HG03521 (cell line): ENCODE measurements at regions not wholly inside any gene's neighbourhood (a gene's known extent, or its start where the extent isn't known, plus 50 kb on each side); places are given as distances from the start of the nearest gene placed in this dataset.

Experiments used
- ATAC-seq: cut with Tn5 transposase; IDR thresholded peaks from one replicate; pipeline ENCODE4 v1.9.1; 2021; ENCODE audit warnings: mild to moderate bottlenecking, moderate library complexity; ENCODE audit not compliant: unreplicated experiment

GRCh38 chr2:40507432-40507831, 55.5 kb upstream of the SLC8A1 start:
- peak; percentile 87 for ATAC-seq

GRCh38 chr2:40510304-40510703, 58.4 kb upstream of the SLC8A1 start:
- ATAC-seq = no peak

GRCh38 chr2:40511661-40512213, 59.8 kb upstream of the SLC8A1 start:
- ATAC-seq = no peak

GRCh38 chr2:40512256-40512655, 60.4 kb upstream of the SLC8A1 start:
- ATAC-seq = no peak

DNA sequence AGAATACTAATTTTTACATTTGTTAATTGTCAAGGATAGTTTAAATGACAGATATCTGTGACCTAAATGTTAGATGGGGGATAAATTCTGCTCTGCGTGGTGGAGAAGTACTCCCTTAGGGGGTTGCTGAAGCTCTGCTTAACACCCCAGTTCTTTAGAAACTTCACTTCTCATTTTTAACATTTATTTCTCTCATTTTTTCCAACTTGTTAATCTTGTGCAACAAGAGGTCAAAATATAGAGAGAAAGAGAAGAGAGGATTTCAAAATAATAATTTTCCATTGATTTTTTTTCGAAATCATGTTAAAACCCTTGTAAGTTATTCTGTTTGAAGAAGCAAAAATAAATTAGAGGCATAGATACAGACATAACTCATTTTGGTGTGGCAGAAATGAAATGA, 61.3 kb upstream of the SLC8A1 start:
- ATAC-seq = no peak

DNA sequence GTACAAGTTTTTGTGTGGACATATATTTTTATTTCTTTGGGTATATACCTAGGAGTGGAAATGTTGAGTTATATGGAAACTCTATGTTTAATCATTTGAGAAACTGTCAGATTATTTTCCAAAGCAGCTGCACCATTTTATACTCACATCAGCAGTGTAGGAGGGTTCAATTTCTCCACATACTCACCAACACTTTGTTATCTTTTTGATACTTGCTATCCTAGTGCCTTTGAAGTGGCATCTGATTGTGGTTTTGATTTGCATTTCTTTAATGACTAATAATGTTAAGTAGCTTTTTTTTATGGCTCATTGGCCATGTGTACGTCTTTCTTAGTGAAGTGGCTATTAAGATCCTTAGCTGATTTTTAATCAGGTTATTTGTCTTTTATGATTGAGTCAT, 64.7 kb upstream of the SLC8A1 start:
- no peak for ATAC-seq

- no peak for ATAC-seq
Observed at GRCh38 chr2:40528564-40528963, 76.7 kb upstream of the SLC8A1 start.

GRCh38 chr2:40531359-40531758, 79.5 kb upstream of the SLC8A1 start:
- ATAC-seq = no peak

DNA sequence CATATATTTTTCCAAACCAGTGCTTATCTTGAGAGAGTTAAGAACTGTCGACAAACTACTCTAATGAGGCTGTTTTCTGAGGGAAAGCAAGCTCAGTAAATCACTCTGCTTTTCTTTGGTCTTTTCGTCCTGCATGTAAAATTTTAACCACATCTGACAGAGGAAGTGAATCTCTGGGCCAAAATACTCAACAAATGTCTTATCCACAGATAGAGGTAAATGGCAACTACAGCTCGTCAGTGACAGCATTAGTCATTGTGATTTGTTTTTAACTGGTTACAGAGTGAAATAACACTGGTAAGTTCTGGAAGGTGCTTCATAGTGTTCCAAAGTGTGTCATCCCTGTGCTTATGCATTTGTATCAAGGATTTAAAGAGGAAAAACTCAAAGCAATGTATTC, 82.6 kb upstream of the SLC8A1 start:
- no peak for ATAC-seq

DNA sequence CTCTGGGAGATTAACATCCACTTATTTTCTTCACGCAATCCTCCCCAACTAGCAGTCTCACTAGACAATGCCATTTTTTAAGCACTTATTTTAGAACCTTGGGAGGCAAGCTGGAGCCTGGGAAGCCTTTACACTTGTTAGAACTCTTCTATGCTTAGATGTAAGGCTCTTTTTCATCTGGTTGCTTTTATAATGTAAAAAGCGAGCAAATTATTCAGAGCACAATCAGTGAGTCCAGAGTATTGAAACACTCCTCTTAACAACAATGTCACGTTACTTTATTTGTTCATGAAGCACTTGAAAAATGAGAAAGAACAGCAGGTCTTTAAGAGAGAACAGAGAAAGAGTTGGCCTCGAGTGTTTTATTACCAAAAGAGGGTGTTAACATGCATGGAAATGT, 84.1 kb upstream of the SLC8A1 start:
- no peak for ATAC-seq

DNA sequence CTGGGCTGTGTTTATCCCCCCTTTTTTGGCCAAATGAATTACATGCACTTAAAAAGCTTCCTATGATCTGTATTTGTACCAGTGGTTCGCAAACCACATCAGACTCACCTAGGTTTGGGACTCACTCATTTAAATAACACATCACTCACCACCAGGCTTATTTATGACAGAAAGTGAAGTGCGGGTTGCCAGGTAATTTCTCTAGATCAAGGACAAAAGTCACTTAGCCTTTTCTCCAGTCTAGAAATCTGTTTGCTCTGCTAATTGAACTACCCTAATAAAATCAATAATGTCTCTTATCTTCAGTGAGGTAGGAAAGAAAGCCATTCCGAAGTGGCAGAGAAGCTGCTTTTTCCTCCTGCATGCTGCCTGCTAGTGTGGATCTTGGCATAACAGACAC, 88.1 kb upstream of the SLC8A1 start:
- ATAC-seq = no peak

- no peak for ATAC-seq
Observed at GRCh38 chr2:40543381-40543780, 91.5 kb upstream of the SLC8A1 start.

GRCh38 chr2:40544072-40544471, 92.2 kb upstream of the SLC8A1 start:
- no peak for ATAC-seq

- no peak for ATAC-seq
Observed at GRCh38 chr2:40545645-40546044, 93.8 kb upstream of the SLC8A1 start.

GRCh38 chr2:40546439-40547191, 94.7 kb upstream of the SLC8A1 start:
- no peak for ATAC-seq

DNA sequence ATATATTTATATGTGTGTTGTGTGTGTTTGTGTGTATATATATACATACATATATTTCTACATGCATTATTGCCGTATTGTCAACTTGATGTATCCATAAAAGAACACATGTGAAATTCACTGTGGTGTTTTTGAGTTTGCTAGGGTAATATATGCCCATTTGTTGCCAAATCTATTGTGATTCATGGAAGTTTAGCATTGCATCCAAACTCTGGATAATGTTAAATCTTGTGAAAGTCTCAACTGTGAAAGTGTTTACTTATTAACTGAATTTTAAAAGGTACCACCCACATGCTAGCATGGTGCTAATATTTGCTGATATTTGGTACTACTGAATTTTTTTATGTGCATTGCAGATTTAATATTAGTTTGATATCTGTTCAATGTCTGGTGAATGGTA, 96.6 kb upstream of the SLC8A1 start:
- no peak for ATAC-seq

DNA sequence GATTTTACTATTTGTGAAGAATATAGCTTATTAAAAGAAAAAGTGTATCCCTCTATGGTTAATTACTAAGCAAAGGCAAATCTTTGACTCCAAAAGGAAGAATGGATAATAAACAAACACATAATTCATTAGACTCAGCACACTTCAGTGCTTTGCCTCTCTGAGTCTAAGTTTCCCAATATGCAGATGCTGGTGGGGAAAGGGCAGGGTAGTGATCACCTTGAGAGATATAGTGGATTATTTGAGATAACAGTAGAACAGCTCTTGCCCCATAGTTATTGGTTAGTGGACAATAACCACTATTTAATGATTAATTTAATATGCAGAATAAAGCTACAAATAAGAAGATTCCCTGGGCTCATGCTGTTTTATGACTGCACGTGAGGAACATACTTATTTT, 98.2 kb upstream of the SLC8A1 start:
- no peak for ATAC-seq

- no peak for ATAC-seq
Observed at GRCh38 chr2:40551081-40551480, 99.2 kb upstream of the SLC8A1 start.

- peak; percentile 77 for ATAC-seq
Observed at GRCh38 chr2:40554665-40555294, 102.9 kb upstream of the SLC8A1 start.

GRCh38 chr2:40556293-40556692, 104.4 kb upstream of the SLC8A1 start:
- no peak for ATAC-seq

DNA sequence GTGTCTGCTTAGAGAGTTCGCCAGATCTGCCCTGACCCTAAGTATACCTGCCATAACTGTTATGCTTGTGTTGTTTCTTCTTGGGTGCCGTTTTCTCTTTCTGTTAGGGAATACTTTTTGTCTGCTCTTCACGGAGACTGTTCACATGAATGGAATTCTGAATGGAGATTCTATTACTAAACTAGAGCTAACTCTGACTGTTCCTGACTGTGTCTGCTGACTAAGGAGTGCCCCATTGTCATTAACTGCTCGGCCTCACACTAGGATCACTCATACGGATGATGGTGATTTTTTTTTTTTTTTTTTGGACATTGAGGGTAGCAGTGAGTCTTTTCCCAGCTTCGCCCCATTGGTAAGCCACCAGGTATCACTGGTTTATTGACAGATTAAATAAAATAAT, 104.8 kb upstream of the SLC8A1 start:
- no peak for ATAC-seq

DNA sequence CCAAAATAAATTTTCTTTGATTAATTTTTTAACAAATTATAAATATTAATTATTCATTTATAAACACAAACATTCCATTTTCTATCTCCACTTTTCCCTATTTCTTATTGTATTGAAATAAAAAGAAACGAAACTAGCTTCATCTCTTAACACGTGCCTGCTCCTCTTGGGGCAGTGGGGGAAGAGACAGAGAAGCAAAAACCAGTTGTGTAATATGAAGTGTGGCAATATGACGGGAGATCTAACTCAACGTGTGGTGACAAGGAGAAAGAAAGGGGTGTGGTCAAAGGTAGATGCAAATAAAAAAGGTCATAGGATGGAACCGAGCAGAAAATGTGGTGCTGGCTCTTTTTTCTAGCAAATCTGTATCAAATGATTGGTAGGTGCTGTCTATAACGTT, 106.9 kb upstream of the SLC8A1 start:
- ATAC-seq = no peak
